Fibroblast of skin of abdomen (primary cell): ENCODE measurements at regions not wholly inside any gene's neighbourhood (a gene's known extent, or its start where the extent isn't known, plus 50 kb on each side); places are given as distances from the start of the nearest gene placed in this dataset.
A peak's percentile ranks its signal among the peaks of the same experiment; 100 is the strongest.

Experiments used
- DNase-seq: peaks from one replicate; pipeline ENCODE4 v3.0.0-alpha.2; 2013

DNA sequence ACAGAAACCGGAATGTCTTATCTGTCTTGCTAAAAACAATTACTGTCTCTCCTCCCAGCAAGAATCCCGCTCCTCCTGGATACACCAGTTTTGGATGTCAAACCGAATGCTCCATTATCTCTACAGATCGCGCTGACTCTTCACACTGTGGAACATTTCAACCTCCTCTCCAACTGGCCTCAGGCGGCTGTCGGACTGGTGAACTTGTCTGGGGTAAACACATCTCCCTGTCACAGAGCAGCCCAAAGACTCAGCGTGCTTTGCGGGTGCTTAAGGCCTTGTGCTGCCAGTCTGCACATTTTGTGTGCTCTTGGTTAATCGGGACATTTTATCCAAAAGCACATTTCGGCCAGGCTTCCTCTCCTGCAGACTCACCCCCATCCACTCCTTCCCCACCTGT lies 173.1 kb downstream of the ICOS start:
- DNase-seq: no peak

GRCh38 chr2:204110338-204110741 lies 173.8 kb downstream of the ICOS start:
- peak; percentile 16 for DNase-seq

DNA sequence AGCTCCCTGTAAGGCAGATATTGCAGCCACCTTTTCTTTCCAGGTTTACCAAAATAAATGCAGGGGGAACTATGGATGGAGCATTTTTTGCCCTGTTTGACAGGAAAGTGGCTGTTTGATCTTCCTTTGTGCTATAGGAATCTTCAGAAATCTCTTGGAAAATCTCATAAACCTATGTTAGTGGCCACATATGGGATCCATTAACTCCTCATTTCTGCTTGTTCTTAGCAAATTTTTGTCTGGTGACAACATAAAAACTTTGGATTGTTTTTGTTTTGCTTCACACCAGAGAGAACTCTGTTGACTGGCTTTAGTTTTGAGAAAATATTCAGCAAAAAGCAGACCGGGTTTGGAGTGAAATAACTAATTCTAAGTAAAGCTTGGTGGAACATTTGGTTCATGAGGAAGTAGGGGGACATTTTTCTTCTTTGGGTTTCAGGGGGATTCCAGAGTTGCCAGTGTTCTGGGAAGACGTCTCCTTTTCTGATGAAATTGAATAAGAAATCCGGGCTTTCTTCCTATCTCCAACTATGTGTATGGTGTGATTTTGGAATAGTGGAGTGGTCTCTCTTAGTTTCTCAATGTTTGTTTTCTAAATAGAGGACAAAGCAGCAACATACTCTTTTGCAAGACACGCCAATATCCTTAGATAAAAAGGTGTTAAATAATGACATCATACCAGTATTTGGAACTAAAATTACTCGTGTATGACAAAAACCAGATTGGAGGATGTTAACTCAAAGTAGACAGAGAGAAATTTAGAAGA lies 174.4 kb downstream of the ICOS start:
- DNase-seq: peak; percentile 48

- no peak for DNase-seq
Observed at GRCh38 chr2:204112084-204112770, 175.7 kb downstream of the ICOS start.

DNA sequence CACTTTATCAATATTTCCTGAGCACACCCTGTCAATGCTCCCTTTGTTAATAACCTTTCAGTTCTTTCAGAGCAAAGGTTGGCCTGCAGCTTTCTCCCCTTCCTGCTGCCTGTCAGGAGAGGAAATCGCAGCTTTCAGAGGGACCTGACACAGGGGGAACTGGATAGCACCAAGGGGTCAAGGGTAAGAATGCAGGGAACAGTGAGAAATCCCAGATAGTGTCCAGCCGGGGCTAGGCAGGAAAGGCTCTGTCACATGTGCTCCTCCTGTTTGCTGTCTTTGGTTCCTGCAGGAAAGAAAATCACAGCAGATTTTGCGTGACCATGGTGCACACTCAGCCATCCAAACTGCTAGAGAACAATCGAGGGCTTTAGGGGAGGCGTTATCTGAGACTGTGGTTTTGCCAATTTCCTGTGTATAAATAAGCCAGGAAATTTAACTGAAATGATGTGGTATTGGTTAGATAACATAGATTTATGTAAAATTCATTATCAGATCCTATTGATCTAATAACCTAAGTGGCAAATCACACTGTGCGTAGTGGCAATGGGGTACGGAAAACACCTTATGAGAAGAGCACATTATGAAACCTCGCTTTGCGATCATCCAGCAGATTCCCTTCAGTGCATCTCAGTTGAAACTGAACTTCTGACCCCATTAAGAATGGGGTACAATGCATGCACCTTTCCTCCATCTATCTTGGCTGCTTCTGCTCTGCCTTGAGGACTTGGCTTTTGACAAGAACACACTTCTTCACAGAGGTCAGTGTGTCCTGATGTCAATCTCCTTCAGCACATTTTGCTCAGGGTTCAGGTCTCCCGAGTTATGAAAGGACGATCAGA lies 178.0 kb downstream of the ICOS start:
- no peak for DNase-seq

DNA sequence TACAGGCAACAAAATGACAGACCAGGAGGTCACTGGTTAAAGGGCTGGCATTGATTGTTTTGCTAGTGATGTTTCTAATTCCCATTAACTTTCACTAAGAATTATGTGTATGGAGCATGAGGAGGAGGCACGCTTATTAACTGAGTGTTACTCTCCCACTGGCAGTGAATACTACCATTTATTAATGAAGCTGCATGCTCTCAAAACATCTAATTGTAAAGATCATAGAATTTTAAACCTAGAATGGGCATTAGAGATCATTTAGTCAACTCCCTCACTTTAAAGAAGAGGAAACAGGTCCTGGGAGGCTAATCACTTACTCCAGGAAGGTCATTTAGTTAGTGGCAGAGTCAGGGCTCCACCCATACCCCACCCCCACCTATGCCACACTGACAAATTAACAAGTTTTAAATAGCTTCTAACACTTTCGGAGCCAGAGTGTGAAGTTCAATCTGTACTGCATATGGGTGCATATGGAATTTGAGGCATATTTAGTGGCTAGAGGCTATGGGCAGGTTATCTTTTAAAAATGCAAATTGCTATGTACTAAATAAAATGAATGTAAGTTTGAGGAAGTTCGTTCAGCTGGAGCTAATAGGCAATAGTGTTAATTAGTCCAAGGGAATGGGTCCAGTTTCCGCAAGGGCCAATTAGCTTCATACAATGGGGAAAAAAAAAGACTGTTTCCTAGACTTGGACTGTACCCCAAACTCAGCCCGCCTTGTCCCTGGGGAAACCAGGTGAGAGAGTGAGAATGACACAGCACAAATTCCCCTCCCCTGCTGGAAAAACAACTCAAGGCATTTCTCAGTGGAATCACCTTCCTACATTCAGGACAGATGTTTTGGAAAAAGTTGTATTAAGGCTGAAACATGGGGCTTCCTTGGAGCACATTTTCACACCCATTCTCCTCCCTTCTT lies 178.8 kb downstream of the ICOS start:
- no peak for DNase-seq

- DNase-seq: no peak
Observed at GRCh38 chr2:204116159-204116792, 179.7 kb downstream of the ICOS start.

- no peak for DNase-seq
Observed at GRCh38 chr2:204122425-204122824, 185.9 kb downstream of the ICOS start.

DNA sequence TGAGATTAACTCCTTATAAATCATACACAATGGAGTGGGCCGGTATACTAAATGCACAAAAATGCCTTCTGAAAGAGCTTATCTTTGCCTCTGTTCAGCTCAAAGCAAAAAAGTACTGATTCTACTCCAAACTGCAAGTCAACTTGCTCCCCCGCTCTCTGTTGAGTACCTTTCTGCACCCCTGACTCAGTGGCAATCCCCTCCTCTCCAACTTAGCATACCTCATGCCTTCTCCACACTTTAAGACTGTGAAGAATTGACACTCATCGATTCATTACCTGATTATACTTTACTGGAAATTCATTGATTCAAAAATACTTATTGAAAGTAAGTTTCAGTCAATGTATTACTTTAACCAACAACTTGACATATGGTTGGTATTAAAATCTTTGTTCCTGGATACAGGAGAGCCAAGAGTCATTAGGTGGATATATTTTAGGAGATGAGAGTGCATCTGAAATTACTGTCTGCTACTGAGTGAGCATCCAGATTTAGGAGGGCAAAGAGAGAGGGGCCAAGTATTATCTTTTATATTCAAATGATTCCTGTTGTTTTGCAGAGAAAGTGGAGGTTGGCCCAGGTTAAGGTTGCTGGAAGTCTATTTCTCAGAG lies 187.7 kb downstream of the ICOS start:
- no peak for DNase-seq

DNA sequence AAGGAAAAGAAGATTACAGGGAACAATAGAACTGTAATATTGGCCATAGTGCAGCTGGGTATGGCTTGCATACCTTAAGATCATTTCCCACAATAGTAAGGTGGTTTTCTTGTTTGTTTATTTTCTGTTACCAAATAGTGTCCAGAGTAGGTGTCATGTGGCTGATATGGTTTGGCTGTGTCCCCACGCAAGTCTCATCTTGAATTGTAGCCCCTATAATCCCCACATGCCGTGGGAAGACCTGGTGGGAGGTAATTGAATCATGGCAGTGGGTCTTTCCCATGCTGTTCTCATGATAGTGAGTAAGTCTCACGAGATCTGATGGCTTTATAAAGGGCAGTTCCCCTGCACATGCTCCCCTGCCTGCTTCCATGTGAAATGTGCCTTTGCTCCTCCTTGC lies 190.1 kb downstream of the ICOS start:
- no peak for DNase-seq

- DNase-seq: peak; percentile 2
Observed at GRCh38 chr2:204127238-204127637, 190.7 kb downstream of the ICOS start.

- no peak for DNase-seq
Observed at GRCh38 chr2:204129591-204130294, 193.2 kb downstream of the ICOS start.

- no peak for DNase-seq
Observed at GRCh38 chr2:204131621-204132020, 195.1 kb downstream of the ICOS start.

DNA sequence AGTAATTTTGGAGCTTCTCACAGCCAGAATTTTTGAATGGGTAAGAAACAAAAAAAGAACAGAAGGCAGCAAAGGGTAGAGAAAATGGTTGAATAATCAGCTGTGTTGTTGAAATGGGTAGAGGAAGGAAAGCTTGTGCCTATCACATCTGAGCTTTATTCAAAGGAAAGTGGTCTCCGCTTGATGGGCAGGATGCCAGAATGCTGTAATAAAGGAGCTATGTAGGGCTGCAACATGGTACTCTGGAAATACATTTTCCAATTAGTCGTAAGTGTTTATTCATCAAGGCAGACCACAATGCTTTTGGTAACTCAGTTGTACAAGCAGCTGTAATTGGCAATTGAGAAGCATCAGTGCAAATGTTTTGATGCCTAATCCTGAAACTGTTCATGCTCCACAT lies 196.9 kb downstream of the ICOS start:
- no peak for DNase-seq

- no peak for DNase-seq
Observed at GRCh38 chr2:204134421-204134820, 197.9 kb downstream of the ICOS start.

DNA sequence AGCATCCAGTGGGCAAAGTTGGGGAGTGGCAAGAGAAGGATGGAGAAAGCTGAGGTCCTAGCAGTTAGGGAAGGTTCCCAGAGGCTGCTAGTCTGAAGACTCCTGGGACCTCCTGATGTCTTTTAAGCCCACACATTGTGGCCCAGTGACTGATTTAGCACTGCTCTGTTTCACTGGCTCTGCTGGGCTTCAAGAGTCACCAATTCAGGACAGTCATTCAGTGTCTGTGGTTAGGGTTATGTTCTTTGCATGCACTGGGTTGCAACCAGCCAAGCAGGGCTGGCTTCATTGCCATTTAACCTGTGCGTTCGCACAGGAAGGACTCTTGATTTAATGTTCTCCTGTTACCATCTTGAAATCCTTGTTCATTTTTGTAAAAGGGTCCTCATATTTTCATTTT lies 199.2 kb downstream of the ICOS start:
- DNase-seq: no peak

GRCh38 chr2:204138206-204138605 lies 201.6 kb downstream of the ICOS start:
- no peak for DNase-seq

DNA sequence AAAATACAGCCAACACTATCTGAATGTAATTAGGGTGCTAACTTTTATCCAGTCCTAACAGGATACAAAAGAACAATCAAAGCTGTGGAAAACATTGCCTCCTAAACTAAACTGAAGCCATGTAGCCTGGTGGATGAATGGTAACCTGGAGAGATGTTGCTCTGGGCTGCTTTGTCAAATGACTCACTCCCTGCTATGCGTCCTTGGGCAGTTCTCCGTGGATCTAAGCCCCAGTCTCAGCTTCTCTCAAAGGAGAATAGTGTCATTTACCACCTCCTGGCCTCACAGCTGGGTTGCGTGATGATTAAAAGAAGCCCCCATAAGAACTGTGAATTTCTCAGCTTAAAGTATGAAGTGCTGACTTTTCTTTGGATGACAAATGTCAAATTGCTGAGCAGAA lies 203.7 kb downstream of the ICOS start:
- DNase-seq: no peak

DNA sequence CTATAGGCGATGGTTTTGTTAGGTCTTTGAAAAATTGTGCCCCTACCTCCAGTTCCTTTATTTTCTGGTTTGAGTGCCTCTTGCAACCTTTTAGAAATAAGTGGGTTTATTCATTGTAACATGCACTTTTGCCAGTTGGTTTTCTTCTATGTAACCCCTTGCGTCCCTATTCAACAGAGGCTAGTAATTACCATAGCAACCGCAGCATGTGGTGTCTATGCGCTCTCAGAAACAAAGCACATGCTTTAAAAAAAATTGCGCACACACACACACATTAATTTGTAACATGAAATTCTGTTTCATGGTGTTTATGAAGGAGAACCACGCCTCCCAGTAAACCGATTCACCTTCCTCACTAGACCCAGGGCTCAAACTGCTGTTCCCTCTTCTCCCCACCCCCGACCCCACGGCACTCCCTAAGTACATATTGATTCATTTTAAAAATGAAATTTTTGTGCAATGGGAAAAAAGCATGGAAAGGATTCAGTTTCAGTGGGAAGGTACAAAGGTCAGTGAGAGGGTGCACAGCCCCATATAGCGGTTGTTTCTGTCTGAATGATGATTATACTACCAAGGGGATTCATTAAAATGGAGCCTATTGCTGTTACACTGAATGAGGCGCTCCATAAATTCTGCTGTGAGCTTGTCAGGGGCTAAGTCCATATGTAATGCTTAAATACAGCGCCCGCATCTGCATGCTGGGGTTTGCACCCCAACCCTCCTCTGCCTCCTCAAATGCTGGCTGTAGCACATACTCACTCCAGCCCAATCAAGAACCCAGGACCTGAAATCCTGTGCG lies 206.9 kb downstream of the ICOS start:
- DNase-seq: no peak

GRCh38 chr2:204144492-204144891 lies 207.9 kb downstream of the ICOS start:
- no peak for DNase-seq
